ENCODE measurements at regions not wholly inside any gene's neighbourhood (a gene's known extent, or its start where the extent isn't known, plus 50 kb on each side); places are given as distances from the start of the nearest gene placed in this dataset.
A peak's percentile ranks its signal among the peaks of the same experiment; 100 is the strongest.
"Not testable (repeated sequence)": the region's sequence is repeated elsewhere in the genome, so short reads cannot be mapped to it uniquely, and the experiment has no call there.

- no peak for DNase-seq (ENCODE audit: low spot score)
Measured at GRCh38 chr17:21517538-21518293, 141.6 kb downstream of the KCNJ12 start.

DNA sequence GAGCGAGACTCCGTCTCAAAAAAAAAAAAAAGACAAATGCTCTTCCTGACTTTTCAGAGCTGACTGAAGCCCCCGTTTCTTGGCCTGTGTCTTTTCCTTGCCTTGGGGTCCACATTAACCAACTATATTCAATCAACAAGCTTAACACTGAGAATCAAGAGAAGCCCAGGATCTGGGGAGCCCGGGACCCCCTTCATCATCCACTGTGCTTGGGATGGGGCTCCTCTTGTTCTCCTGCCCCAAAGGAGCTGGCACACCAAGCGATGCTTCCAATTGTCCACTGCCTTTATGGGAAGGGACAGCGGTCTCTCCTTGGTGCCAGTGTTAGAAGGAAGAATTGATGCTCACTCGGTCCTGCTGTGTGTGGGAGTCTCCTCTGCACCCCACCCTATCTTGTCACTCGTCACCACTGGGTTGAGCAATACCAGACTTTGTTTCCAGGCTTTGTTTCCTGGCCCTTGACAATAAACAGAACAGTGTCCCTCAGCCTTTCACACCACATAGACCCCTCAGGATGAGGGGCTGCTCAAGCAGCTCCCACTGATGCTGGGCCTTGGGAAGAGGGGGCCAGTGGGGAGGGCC, 146.7 kb downstream of the KCNJ12 start:
- DNase-seq (ENCODE audit: low spot score): no peak

DNA sequence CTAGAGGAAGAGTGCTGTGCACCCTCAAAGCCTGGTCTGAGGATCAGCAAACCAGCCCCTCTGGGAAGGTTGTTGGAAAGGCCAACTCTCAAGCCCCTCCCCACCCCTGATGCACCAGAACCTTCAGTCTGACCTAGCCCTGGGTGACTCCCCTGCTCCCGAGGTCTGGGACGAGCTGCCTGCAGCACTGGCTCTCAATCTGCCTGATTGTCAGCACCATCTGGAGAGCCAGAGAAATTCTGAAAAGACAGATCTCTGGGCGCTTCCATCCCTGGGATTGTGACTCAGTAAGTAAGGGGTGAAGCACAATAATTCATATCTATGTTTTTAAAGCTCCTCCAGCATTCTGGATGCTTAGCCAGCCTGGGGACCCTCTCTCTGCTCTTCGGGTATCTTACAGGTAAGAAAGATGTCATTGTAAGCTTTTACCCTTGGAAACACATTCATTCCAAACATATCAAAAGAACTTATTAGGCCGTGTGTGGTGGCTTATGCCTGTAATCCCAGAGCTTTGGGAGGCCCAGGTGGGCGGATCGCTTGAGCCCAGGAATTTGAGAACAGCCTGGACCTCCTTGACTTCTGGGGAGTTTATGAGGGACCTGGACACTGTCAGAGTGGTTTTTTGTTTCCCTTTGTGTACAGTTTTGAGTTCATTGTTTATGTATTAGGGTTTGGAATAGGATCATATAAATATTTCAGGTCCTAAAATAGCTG, 147.5 kb downstream of the KCNJ12 start:
- DNase-seq (ENCODE audit: low spot score): no peak

DNA sequence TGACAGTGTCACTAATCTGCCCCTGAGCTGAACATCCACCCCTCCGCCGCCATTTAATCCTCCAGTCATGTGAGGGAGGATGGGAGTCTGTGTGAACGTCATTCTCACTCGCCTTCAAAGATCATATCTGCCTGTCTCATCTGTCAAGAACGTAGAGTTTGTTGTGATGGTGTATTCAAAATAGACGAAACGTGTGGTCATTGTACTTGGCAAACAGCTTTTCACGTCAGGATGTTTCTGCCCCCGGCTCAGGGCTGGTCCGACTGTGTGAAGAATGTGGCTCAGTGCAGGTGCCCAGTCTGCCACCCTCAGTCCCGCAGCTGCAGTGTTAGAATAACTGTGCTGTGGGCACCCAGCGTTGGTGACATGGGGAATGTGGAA, 148.0 kb downstream of the KCNJ12 start:
- no peak for DNase-seq (ENCODE audit: low spot score)

DNA sequence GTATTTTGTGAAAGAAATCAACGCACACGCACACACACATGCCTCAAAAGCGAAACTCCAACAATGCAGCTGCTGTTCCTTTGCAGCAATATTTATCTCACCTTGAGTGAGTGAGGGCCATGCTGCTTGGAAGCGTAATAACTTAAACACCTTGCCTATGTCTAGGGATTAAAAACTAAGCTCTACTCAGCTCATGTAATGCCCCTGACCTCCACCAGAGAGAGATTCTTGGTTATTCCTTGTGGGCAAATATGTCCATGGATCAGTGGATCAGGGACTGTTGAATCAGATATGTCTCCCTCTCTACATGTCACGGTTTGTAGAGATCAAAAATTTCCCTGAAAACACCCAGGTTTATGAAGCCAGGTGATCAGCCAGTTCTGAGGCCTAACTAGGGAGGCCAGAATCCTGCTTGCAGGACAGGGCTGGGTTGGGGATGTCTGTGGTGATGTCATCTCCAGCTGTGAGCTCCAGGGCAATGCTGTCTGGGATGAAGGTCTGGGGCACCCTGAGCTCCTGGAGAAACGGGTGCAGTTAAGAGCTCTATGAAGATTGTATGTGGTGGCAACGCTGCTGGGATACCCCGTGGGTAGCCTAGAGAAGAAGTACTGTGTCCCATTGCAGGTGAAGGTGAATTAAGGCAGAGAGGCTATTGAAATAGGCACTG, 149.4 kb downstream of the KCNJ12 start:
- no peak for DNase-seq (ENCODE audit: low spot score)

DNA sequence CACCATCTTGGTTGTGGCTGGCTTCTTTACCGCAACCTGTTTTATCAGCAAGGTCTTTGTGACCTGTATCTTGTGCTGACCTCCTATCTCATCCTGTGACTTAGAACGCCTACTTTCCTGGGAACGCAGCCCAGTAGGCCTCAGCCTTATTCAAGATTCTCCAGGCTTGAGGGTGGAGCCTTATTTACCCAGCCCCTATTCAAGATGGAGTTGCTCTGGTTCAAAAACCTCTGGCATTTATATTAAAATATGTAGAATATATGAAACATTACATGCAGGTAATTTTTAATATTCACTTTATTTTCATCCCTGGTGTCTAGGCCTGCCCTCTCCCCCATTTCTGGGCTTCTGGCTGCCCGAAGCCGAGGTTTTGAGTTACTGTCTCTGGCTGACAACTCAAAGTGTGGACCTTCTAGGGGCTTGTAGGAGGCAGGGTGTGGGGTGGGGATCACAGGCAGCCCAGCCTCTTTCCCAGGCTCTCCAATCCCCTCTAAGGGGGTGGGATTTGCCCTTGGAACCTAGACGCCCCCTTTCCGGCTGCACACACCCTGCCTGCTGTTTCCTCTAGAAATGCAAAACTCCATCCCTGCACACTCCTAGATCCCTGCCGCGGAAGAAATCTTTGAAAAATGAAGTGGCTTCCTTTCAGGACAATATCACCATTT, 152.0 kb downstream of the KCNJ12 start:
- no peak for DNase-seq (ENCODE audit: low spot score)

- no peak for DNase-seq (ENCODE audit: low spot score)
Measured at GRCh38 chr17:21530311-21530710, 154.2 kb downstream of the KCNJ12 start.

- no peak for DNase-seq (ENCODE audit: low spot score)
Measured at GRCh38 chr17:21530841-21531240, 154.7 kb downstream of the KCNJ12 start.

- no peak for DNase-seq (ENCODE audit: low spot score)
Measured at GRCh38 chr17:21532763-21533385, 156.7 kb downstream of the KCNJ12 start.

- DNase-seq (ENCODE audit: low spot score): no peak
Measured at GRCh38 chr17:21535686-21536375, 156.5 kb upstream of the KCNJ18 start.

- no peak for DNase-seq (ENCODE audit: low spot score)
Measured at GRCh38 chr17:21537302-21537701, 155.0 kb upstream of the KCNJ18 start.

DNA sequence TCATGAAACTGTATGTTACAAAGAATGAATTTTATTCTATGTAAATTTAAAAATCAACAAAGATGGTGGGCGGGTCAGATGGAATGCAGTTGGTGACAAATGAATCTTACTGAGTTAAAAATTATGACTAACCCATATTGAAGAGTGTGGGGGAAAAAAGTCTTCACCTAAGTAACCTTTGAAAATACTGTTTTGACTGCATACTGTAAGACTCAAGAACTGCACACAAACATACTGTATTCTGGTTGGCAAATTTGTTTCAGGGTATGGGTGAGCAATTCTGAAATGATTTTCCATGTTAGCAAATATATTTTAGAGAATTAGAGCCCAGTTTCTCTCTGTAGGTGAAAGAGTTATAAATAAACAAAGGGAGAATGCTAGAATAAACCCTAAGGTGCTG, 153.7 kb upstream of the KCNJ18 start:
- no peak for DNase-seq (ENCODE audit: low spot score)

DNA sequence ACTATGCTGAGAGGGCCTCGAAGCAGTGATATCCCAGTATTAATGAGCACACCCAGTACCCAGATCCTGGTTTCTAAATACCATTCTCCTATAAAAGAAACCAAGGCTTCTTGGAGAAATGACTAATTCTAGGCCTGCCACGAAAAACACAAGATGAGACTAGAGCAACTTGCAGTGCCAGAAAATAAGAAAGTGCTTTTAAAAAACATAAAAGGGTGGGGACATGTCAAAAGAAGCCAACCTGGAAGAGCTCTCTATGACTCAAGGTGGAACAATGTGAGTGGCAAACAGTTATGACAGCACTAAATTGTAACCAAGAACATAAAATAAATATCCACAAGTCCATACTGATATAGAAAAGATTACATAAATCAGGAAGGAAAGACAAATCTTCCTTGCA, 153.2 kb upstream of the KCNJ18 start:
- peak; percentile 42 for DNase-seq (ENCODE audit: low spot score)

DNA sequence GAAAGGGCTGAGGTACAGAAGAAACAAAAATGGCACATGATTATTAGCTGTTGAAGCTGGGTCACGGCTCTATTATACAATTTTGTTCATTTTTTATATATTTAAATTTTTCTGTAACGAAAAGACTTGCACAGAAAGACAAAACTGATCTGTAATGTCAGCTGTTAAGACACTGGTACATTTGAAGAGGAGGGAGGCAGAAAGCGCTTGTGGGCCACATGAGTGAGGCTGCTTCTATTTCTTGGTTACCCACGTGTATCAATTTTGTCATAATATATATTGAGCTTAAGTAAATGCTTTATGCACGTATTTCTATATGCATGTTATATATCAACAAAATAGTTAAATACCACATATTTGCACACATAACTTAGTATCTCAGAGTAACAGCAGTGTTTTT, 151.8 kb upstream of the KCNJ18 start:
- no peak for DNase-seq (ENCODE audit: low spot score)

DNA sequence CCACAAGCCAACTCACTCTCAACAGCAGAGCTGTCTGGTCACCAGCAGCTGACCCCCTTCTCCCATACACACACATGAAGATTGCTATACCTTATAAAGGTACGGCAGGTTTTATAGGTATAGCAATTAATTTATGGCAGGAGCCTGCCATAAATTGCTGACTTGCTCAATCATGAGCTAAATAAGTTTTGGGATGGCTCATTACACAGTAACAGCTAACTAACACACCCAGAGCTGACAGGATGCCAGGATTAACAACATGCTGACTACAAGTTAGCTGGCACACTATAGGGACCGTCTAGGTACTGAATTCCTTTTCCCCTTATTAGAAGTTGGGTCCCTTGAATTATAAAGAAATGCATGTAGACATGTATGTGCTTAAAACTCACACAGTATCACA, 150.3 kb upstream of the KCNJ18 start:
- DNase-seq (ENCODE audit: low spot score): no peak

DNA sequence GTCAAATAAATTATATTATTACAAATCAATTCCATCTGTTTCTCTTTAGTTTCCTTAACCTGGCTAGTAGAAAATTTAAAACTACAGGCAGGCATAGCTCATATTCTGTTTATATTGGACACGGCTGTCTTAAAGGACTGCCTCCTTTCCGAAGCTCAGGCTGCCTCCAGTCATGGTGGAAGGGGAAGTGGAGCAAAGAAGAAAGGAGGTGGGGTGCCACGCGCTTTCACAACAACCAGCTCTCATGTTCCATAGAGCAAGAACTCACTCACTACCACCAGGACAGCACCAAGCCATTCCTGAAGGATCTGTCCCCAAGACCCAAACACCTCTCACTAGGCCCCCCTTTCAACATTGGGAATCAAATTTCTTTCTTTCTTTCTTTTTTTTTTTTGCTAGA, 149.3 kb upstream of the KCNJ18 start:
- no peak for DNase-seq (ENCODE audit: low spot score)

- no peak for DNase-seq (ENCODE audit: low spot score)
Measured at GRCh38 chr17:21545064-21545463, 147.3 kb upstream of the KCNJ18 start.

DNA sequence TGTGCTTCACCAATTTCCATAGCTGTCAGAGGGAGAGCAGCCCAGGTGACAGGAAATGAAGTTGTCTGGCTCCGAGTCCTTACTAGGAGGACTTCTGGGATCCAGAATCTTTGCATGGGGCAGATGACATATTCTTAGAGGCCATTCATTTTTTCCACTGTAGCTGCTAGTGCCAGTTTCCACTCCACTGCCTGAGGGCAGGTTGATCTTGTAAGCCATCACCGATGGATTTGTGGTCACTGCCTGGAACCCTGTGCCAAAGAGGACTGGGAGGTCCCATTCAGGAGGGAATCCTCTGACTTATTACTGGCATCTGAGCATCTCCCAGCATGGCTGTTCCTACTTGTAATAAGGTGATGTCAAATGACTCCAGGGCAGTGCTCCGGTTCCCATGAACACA, 144.1 kb upstream of the KCNJ18 start:
- DNase-seq (ENCODE audit: low spot score): no peak

GRCh38 chr17:21549107-21549687, 143.1 kb upstream of the KCNJ18 start:
- no peak for DNase-seq (ENCODE audit: low spot score)

- DNase-seq (ENCODE audit: low spot score): not testable (repeated sequence)
Measured at GRCh38 chr17:21550031-21550430, 142.3 kb upstream of the KCNJ18 start.
